CD14-positive monocyte (primary cell): ENCODE measurements at regions not wholly inside any gene's neighbourhood (a gene's known extent, or its start where the extent isn't known, plus 50 kb on each side); places are given as distances from the start of the nearest gene placed in this dataset.

Experiments used
- DNase-seq, 3 donors: peaks; one replicate each; pipeline ENCODE4 v3.0.0-alpha.2; 2011 to 2022
- H2AFZ ChIP-seq: 2 replicates; pipeline ENCODE4 v1.6.0; 2012; ENCODE audit warnings: mild to moderate bottlenecking, low read depth, low read length, inconsistent platforms; ENCODE audit not compliant: insufficient read depth, poor library complexity, severe bottlenecking
- H3K27ac ChIP-seq, 2 donors: 1 replicate in 1 of 2; 2 replicates in 1 of 2; pipeline ENCODE4 v1.5.1; 2012 to 2013; ENCODE audit warnings: low read length in 2 of 2, control low read depth in 1 of 2, inconsistent platforms in 1 of 2, low read depth in 1 of 2, mild to moderate bottlenecking in 1 of 2
- H3K27me3 ChIP-seq, 2 donors: one replicate each; pipeline versions ENCODE4 v1.6.0 to v1.6.1; 2011 to 2013; ENCODE audit warnings: low read length in 2 of 2; ENCODE audit not compliant: control insufficient read depth in 2 of 2, insufficient read depth in 2 of 2
- H3K36me3 ChIP-seq, 2 donors: replicated peaks in 1 of 2; 1 replicate in 1 of 2; 2 replicates in 1 of 2; pipeline versions ENCODE4 v1.5.1 to v1.6.1; 2012 to 2013; ENCODE audit warnings: low read length in 2 of 2, control low read depth in 1 of 2, inconsistent platforms in 1 of 2, mild to moderate bottlenecking in 1 of 2; ENCODE audit not compliant: insufficient read depth in 2 of 2, control insufficient read depth in 1 of 2
- H3K4me1 ChIP-seq, 2 donors: 1 replicate in 1 of 2; 2 replicates in 1 of 2; pipeline versions ENCODE4 v1.5.1 to v1.6.1; 2012 to 2013; ENCODE audit warnings: low read length in 2 of 2, control low read depth in 1 of 2, inconsistent platforms in 1 of 2, mild to moderate bottlenecking in 1 of 2, moderate library complexity in 1 of 2; ENCODE audit not compliant: insufficient read depth in 2 of 2, control insufficient read depth in 1 of 2
- H3K4me2 ChIP-seq: replicated peaks from 2 replicates; pipeline ENCODE3; 2012; ENCODE audit warnings: low read length, moderate library complexity, mild to moderate bottlenecking; ENCODE audit not compliant: poor library complexity, severe bottlenecking; ENCODE audit errors: extremely low read depth
- H3K4me3 ChIP-seq, 3 experiments: fragments of 200-600 bp in 1 of 3; sonication (generic) in 1 of 3; replicated peaks in 1 of 3; 1 replicate in 2 of 3; 2 replicates in 1 of 3; pipeline ENCODE4 v1.5.1; 2011 to 2013; ENCODE audit warnings: low read length in 3 of 3, mild to moderate bottlenecking in 3 of 3, control low read depth in 2 of 3, low read depth in 2 of 3, inconsistent platforms in 1 of 3, moderate library complexity in 1 of 3
- H3K79me2 ChIP-seq: 2 replicates; pipeline ENCODE4 v1.6.0; 2012; ENCODE audit warnings: mild to moderate bottlenecking, control low read depth, inconsistent platforms, low read length, moderate library complexity; ENCODE audit not compliant: insufficient read depth
- H3K9ac ChIP-seq: 2 replicates; pipeline ENCODE4 v1.6.0; 2017; ENCODE audit warnings: low read length, mild to moderate bottlenecking; ENCODE audit not compliant: insufficient read depth, poor library complexity, severe bottlenecking
- H3K9me3 ChIP-seq, 2 donors: replicated peaks in 1 of 2; 1 replicate in 1 of 2; 2 replicates in 1 of 2; pipeline versions ENCODE4 v1.5.1 to v1.6.1; 2012 to 2013; ENCODE audit warnings: low read length in 2 of 2, control low read depth in 1 of 2; ENCODE audit not compliant: control insufficient read depth in 1 of 2, insufficient read depth in 1 of 2
- H4K20me1 ChIP-seq: 2 replicates; pipeline ENCODE4 v1.6.0; 2012; ENCODE audit warnings: mild to moderate bottlenecking, low read length, control low read depth, moderate library complexity; ENCODE audit not compliant: insufficient read depth
- H3K27ac Mint-ChIP-seq, 7 donors: one replicate each; pipeline ENCODE4 v1.8.0; 2020; ENCODE audit warnings: mild to moderate bottlenecking in 7 of 7, mixed read lengths in 7 of 7, moderate library complexity in 6 of 7, inconsistent platforms in 2 of 7
- H3K27me3 Mint-ChIP-seq, 3 donors: one replicate each; pipeline ENCODE4 v1.8.0; 2021 to 2022; ENCODE audit warnings: low read depth in 3 of 3, mild to moderate bottlenecking in 3 of 3, mixed read lengths in 3 of 3, moderate library complexity in 3 of 3, inconsistent platforms in 1 of 3
- H3K36me3 Mint-ChIP-seq, 2 donors: one replicate each; pipeline ENCODE4 v1.8.0; 2020; ENCODE audit warnings: mixed read lengths in 2 of 2, inconsistent platforms in 1 of 2, mild to moderate bottlenecking in 1 of 2
- H3K4me1 Mint-ChIP-seq: one replicate; pipeline ENCODE4 v1.8.0; 2020; ENCODE audit warnings: mild to moderate bottlenecking, mixed read lengths
- H3K4me3 Mint-ChIP-seq, 2 donors: one replicate each; pipeline ENCODE4 v1.8.0; 2020; ENCODE audit warnings: mild to moderate bottlenecking in 2 of 2, mixed read lengths in 2 of 2, moderate library complexity in 1 of 2
- H3K9me3 Mint-ChIP-seq, 7 donors: one replicate each; pipeline ENCODE4 v1.8.0; 2020 to 2022; ENCODE audit warnings: mixed read lengths in 7 of 7, mild to moderate bottlenecking in 6 of 7, moderate library complexity in 6 of 7, inconsistent platforms in 2 of 7
- WGBS: methylation state at CpG from one replicate; pipeline ENCODE4 v1.1.5; 2013; ENCODE audit warnings: missing lambda C conversion rate; ENCODE audit not compliant: insufficient coverage; 5-methylcytosine and 5-hydroxymethylcytosine counted together
- intact Hi-C, 2 donors: fragments of 100-400 bp; cut with micrococcal nuclease; formaldehyde crosslinking; loops; one replicate each; pipeline versions ENCODE4 v1.15.0 to v1.15.1; 2023
- TF ChIP-seq, protein P1 (sequence below): fragments of 200-600 bp; IDR thresholded peaks from one replicate; pipeline ENCODE4 v1.8.0; 2022; ENCODE audit warnings: antibody characterized with exemption, mild to moderate bottlenecking

- Histone ChIP-seq H3K27ac (no peak overlapping the region), H3K4me3 (no peak overlapping the region), H3K9ac (no peak overlapping the region), H3K79me2 (no peaks in the 10 kb centered on the region), H3K27me3 (peaks cover 0 to 3% of the 10 kb centered on the region in 2 donors), H3K4me2 (no peak overlapping the region), H4K20me1 (no peaks in the 10 kb centered on the region), H3K9me3 (no peaks in the 10 kb centered on the region), H2AFZ (no peak overlapping the region), H3K36me3 (no peaks in the 10 kb centered on the region), H3K4me1 (no peaks in the 10 kb centered on the region)
- TF ChIP-seq, protein P1, sequence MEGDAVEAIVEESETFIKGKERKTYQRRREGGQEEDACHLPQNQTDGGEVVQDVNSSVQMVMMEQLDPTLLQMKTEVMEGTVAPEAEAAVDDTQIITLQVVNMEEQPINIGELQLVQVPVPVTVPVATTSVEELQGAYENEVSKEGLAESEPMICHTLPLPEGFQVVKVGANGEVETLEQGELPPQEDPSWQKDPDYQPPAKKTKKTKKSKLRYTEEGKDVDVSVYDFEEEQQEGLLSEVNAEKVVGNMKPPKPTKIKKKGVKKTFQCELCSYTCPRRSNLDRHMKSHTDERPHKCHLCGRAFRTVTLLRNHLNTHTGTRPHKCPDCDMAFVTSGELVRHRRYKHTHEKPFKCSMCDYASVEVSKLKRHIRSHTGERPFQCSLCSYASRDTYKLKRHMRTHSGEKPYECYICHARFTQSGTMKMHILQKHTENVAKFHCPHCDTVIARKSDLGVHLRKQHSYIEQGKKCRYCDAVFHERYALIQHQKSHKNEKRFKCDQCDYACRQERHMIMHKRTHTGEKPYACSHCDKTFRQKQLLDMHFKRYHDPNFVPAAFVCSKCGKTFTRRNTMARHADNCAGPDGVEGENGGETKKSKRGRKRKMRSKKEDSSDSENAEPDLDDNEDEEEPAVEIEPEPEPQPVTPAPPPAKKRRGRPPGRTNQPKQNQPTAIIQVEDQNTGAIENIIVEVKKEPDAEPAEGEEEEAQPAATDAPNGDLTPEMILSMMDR: no peak
- DNase-seq: no peak
- intact Hi-C loops: no loop called here
- no CpG with 5 or more reads among the region's 3 CpGs for WGBS
- H3K36me3 Mint-ChIP-seq: no peaks in the 10 kb centered on the region
- no peak overlapping the region for H3K4me3 Mint-ChIP-seq
- no peaks in the 10 kb centered on the region for H3K4me1 Mint-ChIP-seq
- no peak overlapping the region for H3K27ac Mint-ChIP-seq
- no peaks in the 10 kb centered on the region for H3K9me3 Mint-ChIP-seq
- peaks cover 0 to 17% (median 0%) of the 10 kb centered on the region in 3 donors for H3K27me3 Mint-ChIP-seq
Observed at GRCh38 chr1:83769072-83769471, 229.9 kb downstream of the TTLL7 start.

DNA sequence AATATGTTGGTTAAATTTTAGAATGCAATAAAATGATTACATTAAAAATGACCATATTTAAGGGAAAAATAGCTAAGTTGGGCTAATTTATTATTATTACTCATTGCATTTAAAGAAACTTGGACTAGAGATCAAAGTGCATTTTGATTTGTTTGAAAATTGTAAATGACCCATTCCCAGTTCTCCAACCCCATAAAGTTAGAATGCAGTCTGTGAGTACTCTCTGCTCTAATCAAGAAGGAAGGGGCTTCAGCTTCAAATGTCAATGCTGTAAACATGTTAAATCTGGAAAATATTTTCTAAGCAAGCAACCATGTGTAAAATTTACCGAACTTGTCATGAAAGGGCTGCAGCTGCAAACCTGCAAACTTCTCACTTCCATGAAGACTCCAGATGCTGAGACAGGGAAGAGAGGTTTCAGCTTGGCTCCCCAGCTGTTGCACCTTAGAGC is 232.7 kb downstream of the TTLL7 start:
- no peaks in the 10 kb centered on the region for H3K9me3 Mint-ChIP-seq
- H3K79me2 ChIP-seq: no peaks in the 10 kb centered on the region
- no peak overlapping the region for H3K27ac Mint-ChIP-seq
- intact Hi-C loops: no loop called here
- no peak overlapping the region for H3K4me3 Mint-ChIP-seq
- peaks cover 0 to 3% of the 10 kb centered on the region in 2 donors for H3K27me3 ChIP-seq
- no peaks in the 10 kb centered on the region for H3K36me3 Mint-ChIP-seq
- DNase-seq: no peak
- H3K27ac ChIP-seq: no peak overlapping the region
- H3K4me1 Mint-ChIP-seq: no peaks in the 10 kb centered on the region
- no peaks in the 10 kb centered on the region for H4K20me1 ChIP-seq
- no peaks in the 10 kb centered on the region for H3K4me1 ChIP-seq
- no peak overlapping the region for H3K9ac ChIP-seq
- peaks cover 0 to 17% (median 0%) of the 10 kb centered on the region in 3 donors for H3K27me3 Mint-ChIP-seq
- H3K9me3 ChIP-seq: no peaks in the 10 kb centered on the region
- H3K36me3 ChIP-seq: no peaks in the 10 kb centered on the region
- TF ChIP-seq, protein P1: no peak
- no peak overlapping the region for H3K4me3 ChIP-seq
- no peak overlapping the region for H3K4me2 ChIP-seq
- WGBS: no CpG with 5 or more reads among the region's 1 CpG
- H2AFZ ChIP-seq: no peak overlapping the region
